Common myeloid progenitor, CD34-positive (primary cell): ENCODE measurements at regions not wholly inside any gene's neighbourhood (a gene's known extent, or its start where the extent isn't known, plus 50 kb on each side); places are given as distances from the start of the nearest gene placed in this dataset.
A peak's percentile ranks its signal among the peaks of the same experiment; 100 is the strongest.

Experiments
- CTCF ChIA-PET: fragments of 350-600 bp; sonication (Branson Sonifier 250); formaldehyde crosslinking; loops from one replicate; lab custom pipeline; 2021; ENCODE audit warnings: antibody characterized with exemption; lab: Charles Lee
- POLR2A ChIA-PET: fragments of 350-600 bp; sonication (Branson Sonifier 250); formaldehyde crosslinking; loops from one replicate; lab custom pipeline; 2021; ENCODE audit warnings: antibody characterized with exemption; lab: Charles Lee
- DNase-seq, 3 donors: peaks; one replicate each; pipeline versions ENCODE4 v3.0.0 to v3.0.0-alpha.2; 2013
- H3K27ac ChIP-seq, 2 experiments: 1 replicate in 1 of 2; 2 replicates in 1 of 2; pipeline ENCODE4 v1.7.0; 2013; ENCODE audit warnings: inconsistent platforms in 2 of 2, low read length in 2 of 2, mild to moderate bottlenecking in 2 of 2, low read depth in 1 of 2, moderate library complexity in 1 of 2; ENCODE audit not compliant: severe bottlenecking in 2 of 2, insufficient read depth in 1 of 2, poor library complexity in 1 of 2
- H3K27me3 ChIP-seq, 5 experiments: replicated peaks in 2 of 5; 1 replicate in 3 of 5; 2 replicates in 2 of 5; pipeline versions ENCODE4 v1.6.1 to v1.7.0; 2013; ENCODE audit warnings: low read length in 4 of 5, mild to moderate bottlenecking in 2 of 5, moderate library complexity in 2 of 5, inconsistent platforms in 1 of 5; ENCODE audit not compliant: insufficient read depth in 5 of 5, control insufficient read depth in 4 of 5
- H3K36me3 ChIP-seq, 4 experiments: 1 replicate in 2 of 4; 2 replicates in 2 of 4; pipeline versions ENCODE4 v1.6.1 to v1.7.0; 2013; ENCODE audit warnings: low read length in 3 of 4, control low read depth in 1 of 4, mild to moderate bottlenecking in 1 of 4; ENCODE audit not compliant: control insufficient read depth in 4 of 4, insufficient read depth in 4 of 4
- H3K4me1 ChIP-seq, 4 experiments: 1 replicate in 3 of 4; 2 replicates in 1 of 4; pipeline versions ENCODE4 v1.6.1 to v1.7.1; 2013; ENCODE audit warnings: low read length in 3 of 4, mild to moderate bottlenecking in 3 of 4, control low read depth in 1 of 4, inconsistent platforms in 1 of 4, moderate library complexity in 1 of 4; ENCODE audit not compliant: control insufficient read depth in 4 of 4, insufficient read depth in 4 of 4; ENCODE audit errors: control extremely low read depth in 1 of 4
- H3K4me3 ChIP-seq, 7 experiments: 1 replicate in 4 of 7; 2 replicates in 3 of 7; pipeline versions ENCODE4 v1.5.1 to v1.7.0; 2013; ENCODE audit warnings: mild to moderate bottlenecking in 7 of 7, low read length in 6 of 7, moderate library complexity in 6 of 7, inconsistent platforms in 2 of 7, low read depth in 2 of 7, control low read depth in 1 of 7; ENCODE audit not compliant: insufficient read depth in 4 of 7, control insufficient read depth in 1 of 7; ENCODE audit errors: extremely low read depth in 1 of 7
- H3K9me3 ChIP-seq, 5 experiments: 1 replicate in 4 of 5; 2 replicates in 1 of 5; pipeline versions ENCODE4 v1.6.1 to v1.7.1; 2013; ENCODE audit warnings: low read length in 4 of 5, mild to moderate bottlenecking in 2 of 5, inconsistent platforms in 1 of 5, low read depth in 1 of 5, moderate library complexity in 1 of 5; ENCODE audit not compliant: control insufficient read depth in 4 of 5, insufficient read depth in 2 of 5; ENCODE audit errors: control extremely low read depth in 1 of 5
- WGBS: methylation state at CpG from one replicate; pipeline ENCODE4 v1.1.5; 2013; ENCODE audit not compliant: insufficient coverage; 5-methylcytosine and 5-hydroxymethylcytosine counted together

DNA sequence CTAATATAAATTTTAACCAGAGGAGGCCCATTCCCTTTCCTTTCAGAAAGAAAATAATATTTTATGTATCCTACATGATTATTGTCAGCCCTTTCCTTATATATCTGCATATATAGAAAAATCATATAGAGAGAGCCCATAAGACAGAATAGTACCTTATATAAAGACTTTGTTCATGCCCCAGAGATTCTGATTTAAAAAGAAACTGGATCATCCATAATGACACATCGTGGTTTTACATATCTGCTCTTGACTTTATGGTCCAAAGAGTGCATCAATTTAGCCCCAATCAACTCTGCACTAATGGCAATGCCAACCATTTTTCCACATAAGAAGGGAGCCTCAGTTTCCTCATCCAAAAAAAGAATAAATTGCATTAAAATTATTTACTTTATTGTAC, 937.5 kb downstream of the GATA3 start:
- no peaks in the 10 kb centered on the region for H3K27me3 ChIP-seq
- ChIA-PET CTCF (no interaction called here), POLR2A (no interaction called here)
- H3K27ac ChIP-seq, result no peak overlapping the region
- no peaks in the 10 kb centered on the region for H3K9me3 ChIP-seq
- no peaks in the 10 kb centered on the region for H3K36me3 ChIP-seq
- no peak for DNase-seq
- 100% methylated on average over 1 of the region's 1 CpG for WGBS
- no peak overlapping the region for H3K4me3 ChIP-seq
- H3K4me1 ChIP-seq, result no peaks in the 10 kb centered on the region

DNA sequence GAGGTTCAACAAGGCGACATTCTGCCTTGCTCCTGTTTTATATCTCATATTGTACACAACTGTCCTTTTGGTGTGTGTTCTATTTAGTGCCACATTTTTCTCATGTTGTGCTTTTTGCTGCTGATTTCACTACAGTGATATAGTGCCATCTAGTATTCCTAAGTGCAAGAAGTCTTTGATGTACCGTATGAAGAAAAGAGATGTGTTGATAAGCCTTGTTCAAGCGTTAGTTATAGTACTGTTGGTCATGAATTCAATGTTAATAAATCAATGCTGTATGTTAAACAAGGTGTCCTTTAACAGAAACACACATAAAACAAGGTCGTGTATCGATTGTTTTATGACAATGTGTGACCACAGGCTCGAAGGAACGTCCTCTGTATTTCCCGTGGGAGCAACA, 939.4 kb downstream of the GATA3 start:
- ChIA-PET CTCF (no interaction called here), POLR2A (no interaction called here)
- Histone ChIP-seq H3K4me1 (no peaks in the 10 kb centered on the region), H3K36me3 (no peaks in the 10 kb centered on the region), H3K9me3 (no peaks in the 10 kb centered on the region), H3K27ac (no peak overlapping the region), H3K4me3 (no peak overlapping the region), H3K27me3 (no peaks in the 10 kb centered on the region)
- no peak for DNase-seq
- 98% methylated on average over 6 of the region's 8 CpGs for WGBS

GRCh38 chr10:8998751-8999150, 944.3 kb downstream of the GATA3 start:
- Histone ChIP-seq H3K36me3 (no peaks in the 10 kb centered on the region), H3K9me3 (no peaks in the 10 kb centered on the region), H3K4me3 (no peak overlapping the region), H3K4me1 (no peaks in the 10 kb centered on the region), H3K27me3 (no peaks in the 10 kb centered on the region), H3K27ac (no peak overlapping the region)
- no peak for DNase-seq
- POLR2A ChIA-PET, result no interaction called here
- CTCF ChIA-PET, result interaction anchor here (0.8 kb wide), 1 partner anchor 9 kb away, joined by 4 read pairs; no protein-coding TSS in a partner anchor

DNA sequence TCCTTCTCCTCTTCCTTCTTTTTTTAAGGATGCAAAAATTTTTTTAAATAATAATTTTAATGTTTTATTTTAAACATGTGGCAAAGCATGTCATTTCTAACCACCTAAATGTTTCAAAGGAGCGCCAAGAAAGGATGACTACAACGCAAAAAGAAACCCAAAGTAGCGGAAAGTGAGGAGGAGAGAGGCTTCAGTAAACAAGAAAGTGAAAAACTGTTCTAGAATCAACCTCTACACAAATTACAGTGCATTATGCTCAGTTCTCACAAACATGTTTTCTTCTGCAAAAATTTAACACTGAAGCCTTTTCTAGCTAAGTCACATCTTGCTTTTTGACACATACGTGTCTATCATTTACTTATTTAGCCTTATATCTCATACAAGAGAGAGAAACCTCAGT, 948.6 kb downstream of the GATA3 start:
- Histone ChIP-seq H3K4me1 (peaks cover 0 to 14% (median 8%) of the 10 kb centered on the region in 4 experiments), H3K36me3 (no peaks in the 10 kb centered on the region), H3K4me3 (no peak overlapping the region), H3K27me3 (no peaks in the 10 kb centered on the region), H3K9me3 (no peaks in the 10 kb centered on the region), H3K27ac (no peak overlapping the region)
- 100% methylated on average over 1 of the region's 4 CpGs for WGBS
- no peak for DNase-seq
- CTCF ChIA-PET, result no interaction called here
- POLR2A ChIA-PET, result no interaction called here

GRCh38 chr10:9004736-9005135, 950.2 kb downstream of the GATA3 start:
- Histone ChIP-seq H3K27ac (no peak overlapping the region), H3K27me3 (no peaks in the 10 kb centered on the region), H3K36me3 (no peaks in the 10 kb centered on the region), H3K4me3 (peak overlapping the region in 2 of 7 experiments; percentile 52 to 75), H3K4me1 (peaks cover 0 to 14% (median 13%) of the 10 kb centered on the region in 4 experiments), H3K9me3 (no peaks in the 10 kb centered on the region)
- CTCF ChIA-PET, result interaction anchor here (0.5 kb wide), 1 partner anchor 1124 kb away, joined by 3 read pairs; no protein-coding TSS in a partner anchor
- POLR2A ChIA-PET, result no interaction called here
- 100% methylated on average over 1 of the region's 6 CpGs for WGBS
- no peak for DNase-seq

GRCh38 chr10:9009505-9009904, 955.0 kb downstream of the GATA3 start:
- H3K4me3 ChIP-seq, result no peak overlapping the region
- no peaks in the 10 kb centered on the region for H3K9me3 ChIP-seq
- H3K36me3 ChIP-seq, result no peaks in the 10 kb centered on the region
- H3K4me1 ChIP-seq, result peaks cover 0 to 19% (median 14%) of the 10 kb centered on the region in 4 experiments
- no peak overlapping the region for H3K27ac ChIP-seq
- peak in 1 of 3 donors; percentile 2 for DNase-seq
- 96% methylated on average over 7 of the region's 9 CpGs for WGBS
- ChIA-PET CTCF (no interaction called here), POLR2A (no interaction called here)
- no peaks in the 10 kb centered on the region for H3K27me3 ChIP-seq

- no peaks in the 10 kb centered on the region for H3K36me3 ChIP-seq
- CTCF ChIA-PET, result no interaction called here
- no CpG with 5 or more reads among the region's 1 CpG for WGBS
- H3K4me3 ChIP-seq, result no peak overlapping the region
- H3K4me1 ChIP-seq, result peaks cover 0 to 16% (median 14%) of the 10 kb centered on the region in 4 experiments
- POLR2A ChIA-PET, result no interaction called here
- H3K27me3 ChIP-seq, result no peaks in the 10 kb centered on the region
- no peaks in the 10 kb centered on the region for H3K9me3 ChIP-seq
- H3K27ac ChIP-seq, result no peak overlapping the region
- DNase-seq, result peak; percentile 31 to 85 (median 76)
Measured at GRCh38 chr10:9010093-9010492, 955.6 kb downstream of the GATA3 start.
